GM12891 (cell line): ENCODE measurements at regions not wholly inside any gene's neighbourhood (a gene's known extent, or its start where the extent isn't known, plus 50 kb on each side); places are given as distances from the start of the nearest gene placed in this dataset.

Experiments used
- DNase-seq: peaks from one replicate; pipeline ENCODE4 v3.0.0; 2011; ENCODE audit warnings: low spot score; ENCODE audit not compliant: insufficient read length
- FAIRE-seq: peaks from 2 replicates; lab custom pipeline; 2011; peaks lifted over from hg19 to GRCh38; lab: Jason Lieb, UNC
- PAX5 ChIP-seq: IDR thresholded peaks from 2 replicates; pipeline ENCODE4 v1.6.1; 2011; ENCODE audit warnings: low read length, moderate library complexity, mild to moderate bottlenecking; ENCODE audit not compliant: insufficient read depth, severe bottlenecking
- POLR2A ChIP-seq: IDR thresholded peaks from 2 replicates; pipeline ENCODE4 v1.6.1; 2011; ENCODE audit warnings: low read depth, low read length, control low read depth
- POLR2AphosphoS5 ChIP-seq: IDR thresholded peaks from 2 replicates; pipeline ENCODE4 v1.6.1; 2011; ENCODE audit warnings: low read depth, low read length, control low read depth
- POU2F2 ChIP-seq: IDR thresholded peaks from 2 replicates; pipeline ENCODE4 v1.6.1; 2011; ENCODE audit warnings: low read depth, mild to moderate bottlenecking, control low read depth, low read length, moderate library complexity
- SPI1 ChIP-seq: IDR thresholded peaks from 2 replicates; pipeline ENCODE4 v1.6.1; 2011; ENCODE audit warnings: low read depth, low read length, control low read depth
- TAF1 ChIP-seq: IDR thresholded peaks from 2 replicates; pipeline ENCODE4 v1.6.1; 2011; ENCODE audit warnings: low read depth, low read length, control low read depth

DNA sequence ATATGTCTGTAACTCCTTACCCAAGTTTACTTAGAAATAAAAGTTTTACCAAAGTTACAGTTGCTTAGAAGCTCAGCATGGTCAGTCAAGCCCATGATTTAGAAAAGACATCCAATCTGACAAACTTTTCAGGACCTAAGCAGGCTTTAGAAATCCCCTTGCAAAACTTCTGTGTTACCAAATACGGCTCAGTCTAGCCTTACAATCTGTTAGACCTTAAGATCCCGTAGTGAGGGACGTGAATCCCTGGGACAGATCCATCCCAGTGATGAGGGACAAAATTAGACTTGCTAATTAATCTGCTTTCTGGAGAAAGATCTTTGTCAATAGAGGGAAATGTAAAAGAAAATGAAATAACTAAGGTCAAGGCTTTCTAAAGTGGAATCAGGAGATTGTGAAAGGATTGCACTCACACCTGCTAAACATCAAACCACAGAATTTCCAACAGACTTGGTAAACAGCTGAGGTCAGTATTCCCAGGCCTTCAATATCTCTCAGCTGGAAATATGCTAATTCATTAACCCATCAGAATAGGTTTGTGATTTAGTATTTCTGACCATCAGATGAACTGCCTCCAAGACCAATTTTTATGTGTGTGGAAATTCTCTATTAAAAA, 375.3 kb downstream of the DUSP10 start:
- DNase-seq (no peak), FAIRE-seq (no peak)
- TF ChIP-seq PAX5 (no peak), TAF1 (no peak), SPI1 (no peak), POU2F2 (no peak), POLR2AphosphoS5 (no peak), POLR2A (no peak)

DNA sequence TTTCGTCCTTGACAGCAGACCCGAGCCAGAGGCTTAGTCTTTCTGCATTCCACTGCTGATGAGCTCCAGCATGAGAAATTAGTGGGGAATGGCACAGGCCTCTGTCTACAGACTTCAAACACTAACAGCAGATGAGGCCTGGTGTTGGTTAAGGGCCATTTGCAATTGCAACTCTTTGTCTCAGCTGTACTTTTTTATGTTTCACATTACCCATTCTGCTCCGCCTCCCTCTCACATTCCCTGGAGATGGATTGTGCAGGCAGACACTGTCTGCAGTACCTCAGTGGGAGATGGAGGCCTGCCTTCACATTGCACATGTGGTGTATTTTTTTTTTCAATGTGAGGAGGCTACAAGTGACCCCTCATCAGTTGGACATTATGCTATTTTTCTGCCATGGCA, 370.2 kb downstream of the DUSP10 start:
- DNase-seq (no peak), FAIRE-seq (no peak)
- TF ChIP-seq TAF1 = no peak
- no peak for TF ChIP-seq POLR2A
- TF ChIP-seq POU2F2 = no peak
- TF ChIP-seq SPI1 = no peak
- TF ChIP-seq POLR2AphosphoS5 = no peak
- TF ChIP-seq PAX5 = no peak

DNA sequence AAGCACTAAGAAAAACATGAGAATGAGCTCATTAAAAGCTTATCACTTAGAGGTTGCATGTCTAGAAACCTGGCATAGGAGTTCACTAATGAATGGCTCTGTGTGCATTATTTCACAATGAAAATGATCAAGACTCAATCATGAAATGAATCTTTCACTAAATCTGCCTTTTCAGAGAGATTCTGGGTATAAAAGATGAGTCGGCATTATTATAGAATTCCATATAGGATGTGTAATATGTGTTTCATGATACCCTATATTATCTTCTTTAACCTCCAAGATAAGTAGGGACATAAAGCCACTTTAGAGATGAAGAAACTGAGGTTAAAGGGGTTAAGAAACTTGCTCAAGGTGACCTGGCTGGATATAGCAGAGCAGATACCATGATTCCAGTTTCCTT, 368.1 kb downstream of the DUSP10 start:
- FAIRE-seq = no peak
- TF ChIP-seq POLR2AphosphoS5 = no peak
- no peak for TF ChIP-seq TAF1
- TF ChIP-seq POLR2A = no peak
- no peak for TF ChIP-seq SPI1
- no peak for TF ChIP-seq POU2F2
- no peak for DNase-seq

DNA sequence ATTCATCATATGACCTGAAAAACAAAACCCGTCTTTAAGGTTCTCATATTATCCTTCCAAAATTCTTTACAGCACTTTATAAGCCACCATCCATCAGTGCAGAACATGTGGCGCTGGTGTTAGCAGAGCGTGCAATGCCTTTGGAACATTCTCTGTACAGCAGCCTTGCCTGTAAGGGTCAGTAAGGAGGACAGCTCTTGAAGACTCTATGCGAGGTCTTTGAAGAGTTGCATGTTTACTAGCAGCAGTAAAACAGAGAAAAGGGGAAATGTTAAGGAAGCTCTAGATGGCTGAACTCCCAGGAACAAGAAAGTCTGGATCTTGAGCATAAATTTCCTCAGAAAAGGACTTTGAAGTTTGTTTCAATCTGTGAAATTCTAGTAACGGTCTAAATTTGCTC, 365.6 kb downstream of the DUSP10 start:
- FAIRE-seq = no peak
- DNase-seq = no peak
- TF ChIP-seq PAX5 (no peak), TAF1 (no peak), POU2F2 (no peak), POLR2A (no peak), POLR2AphosphoS5 (no peak), SPI1 (no peak)

DNA sequence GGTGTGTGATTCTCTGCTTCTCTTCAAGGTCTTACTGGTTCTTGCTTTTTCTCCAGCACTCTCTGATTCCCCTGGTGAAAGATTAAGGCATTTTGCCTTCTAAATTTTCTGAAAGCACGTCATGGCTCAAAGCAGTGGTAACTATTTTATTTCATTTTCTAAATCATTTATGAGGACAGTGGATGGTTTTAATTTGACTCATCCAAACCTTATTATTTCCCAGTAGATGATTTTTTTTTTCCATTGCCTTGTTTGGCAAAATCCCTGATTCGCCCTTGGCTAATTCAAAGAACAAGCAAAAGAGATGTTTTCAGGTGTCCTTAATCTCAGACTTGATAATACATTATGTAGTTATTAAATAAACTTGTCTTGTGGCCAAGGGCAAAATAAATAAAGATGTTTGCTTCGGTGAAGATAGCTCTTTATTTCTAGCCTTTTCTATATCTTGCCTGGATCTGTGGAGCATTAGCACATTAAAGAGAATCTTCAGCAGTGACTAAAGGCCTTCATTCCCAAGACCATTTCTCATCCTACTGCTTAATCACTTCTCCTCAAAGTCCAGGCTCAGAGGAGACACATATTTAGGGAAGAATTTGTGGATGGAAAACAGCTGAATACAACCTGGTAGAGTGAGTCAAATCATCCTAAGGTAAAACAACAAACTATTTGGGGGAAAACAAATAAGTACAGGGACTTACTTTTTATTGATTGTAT, 359.8 kb downstream of the DUSP10 start:
- DNase-seq (no peak), FAIRE-seq (no peak)

DNA sequence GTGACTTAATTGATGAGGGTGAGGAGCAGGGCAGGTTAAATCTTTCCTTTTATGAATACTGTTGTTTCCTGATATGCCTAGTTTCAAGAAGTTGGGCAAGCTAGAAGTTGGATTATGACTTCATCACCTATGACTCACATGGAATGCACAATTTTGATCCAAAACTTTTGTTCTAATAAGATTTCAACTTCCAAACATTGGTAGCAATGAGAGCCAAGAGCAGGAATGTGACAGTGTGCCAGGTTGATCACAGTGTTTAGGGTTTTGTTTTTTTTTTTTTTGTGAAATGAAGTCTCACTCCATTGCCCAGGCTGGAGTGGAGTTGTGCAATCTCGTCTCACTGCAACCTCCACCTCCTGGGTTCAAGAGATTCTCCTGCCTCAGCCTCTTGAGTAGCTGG, 349.4 kb downstream of the DUSP10 start:
- DNase-seq (no peak), FAIRE-seq (no peak)
- TF ChIP-seq PAX5 (no peak), POU2F2 (no peak), POLR2A (no peak), SPI1 (no peak), POLR2AphosphoS5 (no peak), TAF1 (no peak)

More for the DNA sequence above, 359.8 kb downstream of the DUSP10 start:
- TF ChIP-seq POLR2AphosphoS5 (no peak), PAX5 (no peak), POLR2A (no peak), SPI1 (no peak), POU2F2 (no peak), TAF1 (no peak)

DNA sequence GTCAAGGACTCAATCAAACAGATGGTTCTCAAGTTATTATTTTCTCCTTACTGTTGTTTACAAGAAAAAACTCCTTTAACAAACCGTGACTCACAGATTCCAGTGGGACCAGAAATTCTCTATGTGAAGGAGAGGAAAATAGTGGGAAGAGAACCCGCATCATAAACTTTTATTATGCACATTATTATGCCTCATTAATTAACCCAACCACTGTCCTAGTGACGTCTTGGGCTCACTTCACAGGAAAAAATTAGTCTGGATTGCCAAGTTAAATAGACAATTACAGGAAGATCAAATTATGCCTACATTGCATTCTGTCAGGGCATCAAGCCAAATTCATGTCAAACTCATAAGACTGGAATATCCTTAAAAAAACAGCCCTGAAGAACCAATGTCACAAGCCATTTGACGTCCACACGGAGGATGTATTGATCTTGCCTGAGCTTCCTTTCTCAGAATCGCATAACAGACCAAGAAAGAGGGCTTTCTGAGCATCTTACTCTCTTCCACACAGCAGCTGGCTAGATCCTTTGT, 347.8 kb downstream of the DUSP10 start:
- DNase-seq = no peak
- TF ChIP-seq POLR2AphosphoS5 (no peak), PAX5 (no peak), TAF1 (no peak), POU2F2 (no peak), SPI1 (no peak), POLR2A (no peak)
- FAIRE-seq = no peak

DNA sequence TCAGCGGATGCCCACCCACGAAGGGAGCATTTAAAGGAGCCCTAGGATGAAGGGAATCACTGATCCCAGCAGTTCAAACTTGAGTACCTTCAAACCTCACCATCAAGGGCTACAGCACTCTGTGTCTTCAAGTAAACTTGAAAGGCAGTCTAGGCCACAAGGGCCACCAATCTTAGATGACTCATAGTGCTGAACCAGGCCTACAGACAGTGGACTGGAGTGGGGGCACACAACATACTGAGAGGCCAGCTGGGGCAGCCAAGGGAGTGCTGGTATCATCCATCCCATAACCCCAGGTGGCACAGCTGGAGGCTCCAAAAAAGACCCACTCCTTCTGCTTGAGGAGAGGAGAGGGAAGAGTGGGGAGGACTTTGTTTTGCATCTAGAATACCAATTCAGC, 345.4 kb downstream of the DUSP10 start:
- DNase-seq = no peak
- TF ChIP-seq POLR2AphosphoS5 (no peak), SPI1 (no peak), POU2F2 (no peak), POLR2A (no peak), TAF1 (no peak), PAX5 (no peak)
- FAIRE-seq = no peak

DNA sequence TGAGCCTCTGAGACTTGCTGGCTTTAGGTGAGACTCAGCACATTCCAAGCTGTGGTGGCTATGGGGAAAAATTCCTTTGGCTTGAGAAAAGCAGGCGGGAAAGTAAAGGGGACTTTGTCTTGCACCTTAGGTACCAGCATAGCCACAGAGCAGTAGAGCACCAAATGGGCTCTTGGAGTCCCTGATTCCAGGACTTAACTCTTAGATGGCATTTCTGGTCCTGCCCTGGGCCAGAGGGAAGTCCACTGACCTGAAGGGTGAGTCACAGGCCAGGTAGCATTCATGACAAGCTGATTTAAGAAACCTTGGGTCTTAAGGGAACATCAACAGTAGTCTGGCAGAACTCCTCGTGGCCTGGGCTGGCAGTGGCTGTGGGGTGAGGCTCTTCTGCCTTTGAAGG, 344.7 kb downstream of the DUSP10 start:
- no peak for FAIRE-seq
- DNase-seq = no peak
- TF ChIP-seq PAX5 = no peak
- no peak for TF ChIP-seq POU2F2
- no peak for TF ChIP-seq POLR2AphosphoS5
- TF ChIP-seq TAF1 = no peak
- TF ChIP-seq POLR2A = no peak
- no peak for TF ChIP-seq SPI1

DNA sequence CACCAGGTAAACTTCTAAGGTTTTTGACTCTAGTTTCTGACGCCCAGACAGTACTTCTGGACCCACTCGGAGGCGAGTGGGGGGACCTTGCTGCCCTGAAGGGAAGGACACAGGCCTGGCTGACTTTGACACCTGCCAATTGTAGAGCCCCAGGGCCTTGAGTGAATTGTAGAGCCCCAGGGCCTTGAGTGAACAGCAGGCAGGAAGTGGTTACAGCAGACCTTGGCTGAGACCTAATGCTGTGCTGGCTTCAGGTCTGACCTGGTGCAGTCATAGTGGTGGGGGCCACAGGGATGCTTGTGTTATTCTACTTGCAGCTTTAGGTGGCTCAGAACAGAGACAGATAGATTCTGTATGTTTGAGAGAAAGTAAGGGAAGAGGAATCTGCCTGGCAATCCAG, 344.3 kb downstream of the DUSP10 start:
- FAIRE-seq (no peak), DNase-seq (no peak)
- TF ChIP-seq SPI1 (no peak), POLR2AphosphoS5 (no peak), PAX5 (no peak), POLR2A (no peak), POU2F2 (no peak), TAF1 (no peak)
